GM21515 (cell line): ENCODE measurements at regions not wholly inside any gene's neighbourhood (a gene's known extent, or its start where the extent isn't known, plus 50 kb on each side); places are given as distances from the start of the nearest gene placed in this dataset.

ENCODE experiments used
- ATAC-seq: cut with Tn5 transposase; IDR thresholded peaks from one replicate; pipeline ENCODE4 v1.9.1; 2021; ENCODE audit not compliant: unreplicated experiment

GRCh38 chr3:110711130-110711832 lies 360.3 kb upstream of the NECTIN3 start:
- ATAC-seq = no peak

- ATAC-seq = no peak
Observed at GRCh38 chr3:110711851-110712516, 359.6 kb upstream of the NECTIN3 start.

GRCh38 chr3:110727056-110727455 lies 344.6 kb upstream of the NECTIN3 start:
- no peak for ATAC-seq

GRCh38 chr3:110731148-110731547 lies 340.5 kb upstream of the NECTIN3 start:
- no peak for ATAC-seq

GRCh38 chr3:110732420-110732819 lies 339.2 kb upstream of the NECTIN3 start:
- ATAC-seq = no peak

GRCh38 chr3:110733045-110733444 lies 338.6 kb upstream of the NECTIN3 start:
- no peak for ATAC-seq

GRCh38 chr3:110734524-110734923 lies 337.1 kb upstream of the NECTIN3 start:
- no peak for ATAC-seq

GRCh38 chr3:110736332-110736731 lies 335.3 kb upstream of the NECTIN3 start:
- ATAC-seq = no peak

GRCh38 chr3:110738531-110738930 lies 333.1 kb upstream of the NECTIN3 start:
- ATAC-seq = no peak

GRCh38 chr3:110741891-110742290 lies 329.7 kb upstream of the NECTIN3 start:
- ATAC-seq = no peak

GRCh38 chr3:110743202-110743601 lies 328.4 kb upstream of the NECTIN3 start:
- no peak for ATAC-seq

GRCh38 chr3:110743984-110744383 lies 327.6 kb upstream of the NECTIN3 start:
- no peak for ATAC-seq

GRCh38 chr3:110744723-110745122 lies 326.9 kb upstream of the NECTIN3 start:
- ATAC-seq = no peak

GRCh38 chr3:110749006-110749405 lies 322.6 kb upstream of the NECTIN3 start:
- ATAC-seq = no peak

GRCh38 chr3:110750201-110750600 lies 321.4 kb upstream of the NECTIN3 start:
- ATAC-seq = no peak

GRCh38 chr3:110752307-110752706 lies 319.3 kb upstream of the NECTIN3 start:
- no peak for ATAC-seq

- no peak for ATAC-seq
Observed at GRCh38 chr3:110753516-110753915, 318.1 kb upstream of the NECTIN3 start.

- no peak for ATAC-seq
Observed at GRCh38 chr3:110754212-110754916, 317.3 kb upstream of the NECTIN3 start.

GRCh38 chr3:110755345-110755744 lies 316.3 kb upstream of the NECTIN3 start:
- no peak for ATAC-seq

GRCh38 chr3:110756705-110757104 lies 314.9 kb upstream of the NECTIN3 start:
- no peak for ATAC-seq

GRCh38 chr3:110758208-110758607 lies 313.4 kb upstream of the NECTIN3 start:
- ATAC-seq = no peak

GRCh38 chr3:110767156-110767555 lies 304.5 kb upstream of the NECTIN3 start:
- no peak for ATAC-seq
